ENCODE measurements at regions not wholly inside any gene's neighbourhood (a gene's known extent, or its start where the extent isn't known, plus 50 kb on each side); places are given as distances from the start of the nearest gene placed in this dataset.

DNA sequence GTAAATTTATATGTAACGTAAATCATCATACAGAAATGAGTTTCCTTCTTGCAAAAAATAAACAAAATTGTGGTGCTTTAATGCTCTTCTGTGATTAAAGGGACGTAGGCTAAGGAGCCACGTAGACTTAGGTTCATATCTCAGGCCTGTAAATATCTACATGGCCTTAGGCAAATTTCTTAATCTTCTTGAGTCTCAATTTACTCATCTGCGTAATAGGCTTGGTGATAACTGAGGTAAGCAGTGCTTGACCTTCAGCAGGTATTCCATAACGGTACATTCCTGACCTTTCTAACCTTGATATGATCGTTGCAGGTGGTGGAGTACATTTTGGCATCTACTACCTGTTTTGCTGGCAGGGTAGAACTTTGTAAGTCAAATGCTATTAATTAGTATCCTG is 65.2 kb upstream of the TLR3 start:
- Mint-ChIP-seq H3K9me3 (no peaks in the 10 kb centered on the region), H3K27ac (no peak overlapping the region), H3K36me3 (no peaks in the 10 kb centered on the region), H3K4me3 (no peak overlapping the region), H3K4me1 (peaks cover 12% of the 10 kb centered on the region), H3K27me3 (ENCODE audit: low read depth) (no peaks in the 10 kb centered on the region)
- DNase-seq (ENCODE audit: low spot score) (no peak), ATAC-seq (no peak)
- CTCF ChIA-PET, result no interaction called here
- TF ChIP-seq ZNF263 (CRISPR knock-in tag; IDR thresholded peaks at IDR 0.05; ENCODE audit: low read depth) (no peak), JUN (CRISPR knock-in tag; IDR thresholded peaks at IDR 0.05) (no peak), SP1 (CRISPR knock-in tag; conservative IDR thresholded peaks at IDR 0.05) (no peak), GRHL2 (CRISPR knock-in tag; IDR thresholded peaks at IDR 0.05; ENCODE audit: insufficient replicate concordance, severe bottlenecking) (no peak), GABPB1 (CRISPR knock-in tag; IDR thresholded peaks at IDR 0.05) (no peak), CREB1 (CRISPR knock-in tag; IDR thresholded peaks at IDR 0.05) (no peak)
- TF ChIP-seq, protein P1, sequence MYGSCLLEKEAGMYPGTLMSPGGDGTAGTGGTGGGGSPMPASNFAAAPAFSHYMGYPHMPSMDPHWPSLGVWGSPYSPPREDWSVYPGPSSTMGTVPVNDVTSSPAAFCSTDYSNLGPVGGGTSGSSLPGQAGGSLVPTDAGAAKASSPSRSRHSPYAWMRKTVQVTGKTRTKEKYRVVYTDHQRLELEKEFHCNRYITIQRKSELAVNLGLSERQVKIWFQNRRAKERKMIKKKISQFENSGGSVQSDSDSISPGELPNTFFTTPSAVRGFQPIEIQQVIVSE (CRISPR knock-in tag; IDR thresholded peaks at IDR 0.05; ENCODE audit: borderline replicate concordance), result no peak
- TF ChIP-seq, protein P2, sequence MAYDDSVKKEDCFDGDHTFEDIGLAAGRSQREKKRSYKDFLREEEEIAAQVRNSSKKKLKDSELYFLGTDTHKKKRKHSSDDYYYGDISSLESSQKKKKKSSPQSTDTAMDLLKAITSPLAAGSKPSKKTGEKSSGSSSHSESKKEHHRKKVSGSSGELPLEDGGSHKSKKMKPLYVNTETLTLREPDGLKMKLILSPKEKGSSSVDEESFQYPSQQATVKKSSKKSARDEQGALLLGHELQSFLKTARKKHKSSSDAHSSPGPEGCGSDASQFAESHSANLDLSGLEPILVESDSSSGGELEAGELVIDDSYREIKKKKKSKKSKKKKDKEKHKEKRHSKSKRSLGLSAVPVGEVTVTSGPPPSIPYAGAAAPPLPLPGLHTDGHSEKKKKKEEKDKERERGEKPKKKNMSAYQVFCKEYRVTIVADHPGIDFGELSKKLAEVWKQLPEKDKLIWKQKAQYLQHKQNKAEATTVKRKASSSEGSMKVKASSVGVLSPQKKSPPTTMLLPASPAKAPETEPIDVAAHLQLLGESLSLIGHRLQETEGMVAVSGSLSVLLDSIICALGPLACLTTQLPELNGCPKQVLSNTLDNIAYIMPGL (CRISPR knock-in tag; IDR thresholded peaks at IDR 0.05), result no peak
- TF ChIP-seq, protein P3, sequence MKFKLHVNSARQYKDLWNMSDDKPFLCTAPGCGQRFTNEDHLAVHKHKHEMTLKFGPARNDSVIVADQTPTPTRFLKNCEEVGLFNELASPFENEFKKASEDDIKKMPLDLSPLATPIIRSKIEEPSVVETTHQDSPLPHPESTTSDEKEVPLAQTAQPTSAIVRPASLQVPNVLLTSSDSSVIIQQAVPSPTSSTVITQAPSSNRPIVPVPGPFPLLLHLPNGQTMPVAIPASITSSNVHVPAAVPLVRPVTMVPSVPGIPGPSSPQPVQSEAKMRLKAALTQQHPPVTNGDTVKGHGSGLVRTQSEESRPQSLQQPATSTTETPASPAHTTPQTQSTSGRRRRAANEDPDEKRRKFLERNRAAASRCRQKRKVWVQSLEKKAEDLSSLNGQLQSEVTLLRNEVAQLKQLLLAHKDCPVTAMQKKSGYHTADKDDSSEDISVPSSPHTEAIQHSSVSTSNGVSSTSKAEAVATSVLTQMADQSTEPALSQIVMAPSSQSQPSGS (CRISPR knock-in tag; IDR thresholded peaks at IDR 0.05; ENCODE audit: borderline replicate concordance, low read depth), result no peak
- TF ChIP-seq, protein P4, sequence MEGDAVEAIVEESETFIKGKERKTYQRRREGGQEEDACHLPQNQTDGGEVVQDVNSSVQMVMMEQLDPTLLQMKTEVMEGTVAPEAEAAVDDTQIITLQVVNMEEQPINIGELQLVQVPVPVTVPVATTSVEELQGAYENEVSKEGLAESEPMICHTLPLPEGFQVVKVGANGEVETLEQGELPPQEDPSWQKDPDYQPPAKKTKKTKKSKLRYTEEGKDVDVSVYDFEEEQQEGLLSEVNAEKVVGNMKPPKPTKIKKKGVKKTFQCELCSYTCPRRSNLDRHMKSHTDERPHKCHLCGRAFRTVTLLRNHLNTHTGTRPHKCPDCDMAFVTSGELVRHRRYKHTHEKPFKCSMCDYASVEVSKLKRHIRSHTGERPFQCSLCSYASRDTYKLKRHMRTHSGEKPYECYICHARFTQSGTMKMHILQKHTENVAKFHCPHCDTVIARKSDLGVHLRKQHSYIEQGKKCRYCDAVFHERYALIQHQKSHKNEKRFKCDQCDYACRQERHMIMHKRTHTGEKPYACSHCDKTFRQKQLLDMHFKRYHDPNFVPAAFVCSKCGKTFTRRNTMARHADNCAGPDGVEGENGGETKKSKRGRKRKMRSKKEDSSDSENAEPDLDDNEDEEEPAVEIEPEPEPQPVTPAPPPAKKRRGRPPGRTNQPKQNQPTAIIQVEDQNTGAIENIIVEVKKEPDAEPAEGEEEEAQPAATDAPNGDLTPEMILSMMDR (IDR thresholded peaks at IDR 0.05), result no peak
- POLR2A ChIA-PET, result no interaction called here

DNA sequence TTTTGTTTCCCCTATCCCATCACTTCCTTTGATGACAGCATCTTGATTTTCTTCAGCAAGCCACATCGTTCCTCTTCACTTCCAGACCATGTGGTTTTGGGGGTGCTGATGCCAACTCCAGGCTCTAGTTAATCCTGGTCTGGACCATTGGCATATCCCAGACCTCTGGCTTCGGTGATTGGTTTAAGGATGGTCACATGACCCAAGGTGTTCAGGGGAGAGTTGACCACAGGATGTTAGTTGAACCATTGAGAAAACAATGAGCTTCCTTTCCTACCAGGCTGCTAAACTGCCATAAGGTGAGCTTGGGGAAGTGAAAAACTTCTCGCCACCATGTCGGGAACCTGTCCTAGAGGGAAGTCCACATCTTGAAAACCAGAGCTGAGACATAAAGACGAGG is 60.9 kb upstream of the TLR3 start:
- H3K27me3 Mint-ChIP-seq (ENCODE audit: low read depth), result no peaks in the 10 kb centered on the region
- no peak overlapping the region for H3K4me3 Mint-ChIP-seq
- H3K36me3 Mint-ChIP-seq, result no peaks in the 10 kb centered on the region
- no peak for TF ChIP-seq ZNF416 (CRISPR knock-in tag; IDR thresholded peaks at IDR 0.05)
- TF ChIP-seq, protein P5, sequence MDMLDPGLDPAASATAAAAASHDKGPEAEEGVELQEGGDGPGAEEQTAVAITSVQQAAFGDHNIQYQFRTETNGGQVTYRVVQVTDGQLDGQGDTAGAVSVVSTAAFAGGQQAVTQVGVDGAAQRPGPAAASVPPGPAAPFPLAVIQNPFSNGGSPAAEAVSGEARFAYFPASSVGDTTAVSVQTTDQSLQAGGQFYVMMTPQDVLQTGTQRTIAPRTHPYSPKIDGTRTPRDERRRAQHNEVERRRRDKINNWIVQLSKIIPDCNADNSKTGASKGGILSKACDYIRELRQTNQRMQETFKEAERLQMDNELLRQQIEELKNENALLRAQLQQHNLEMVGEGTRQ (CRISPR knock-in tag; IDR thresholded peaks at IDR 0.05), result peak; percentile 75
- TF ChIP-seq, protein P6, sequence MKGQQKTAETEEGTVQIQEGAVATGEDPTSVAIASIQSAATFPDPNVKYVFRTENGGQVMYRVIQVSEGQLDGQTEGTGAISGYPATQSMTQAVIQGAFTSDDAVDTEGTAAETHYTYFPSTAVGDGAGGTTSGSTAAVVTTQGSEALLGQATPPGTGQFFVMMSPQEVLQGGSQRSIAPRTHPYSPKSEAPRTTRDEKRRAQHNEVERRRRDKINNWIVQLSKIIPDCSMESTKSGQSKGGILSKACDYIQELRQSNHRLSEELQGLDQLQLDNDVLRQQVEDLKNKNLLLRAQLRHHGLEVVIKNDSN (CRISPR knock-in tag; IDR thresholded peaks at IDR 0.05), result peak; percentile 44; the same call in 1 of the 2 replicates
- TF ChIP-seq, protein P7, sequence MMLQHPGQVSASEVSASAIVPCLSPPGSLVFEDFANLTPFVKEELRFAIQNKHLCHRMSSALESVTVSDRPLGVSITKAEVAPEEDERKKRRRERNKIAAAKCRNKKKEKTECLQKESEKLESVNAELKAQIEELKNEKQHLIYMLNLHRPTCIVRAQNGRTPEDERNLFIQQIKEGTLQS (CRISPR knock-in tag; conservative IDR thresholded peaks at IDR 0.05), result no peak
- no peak for TF ChIP-seq MYBL2 (CRISPR knock-in tag; IDR thresholded peaks at IDR 0.05)
- TF ChIP-seq, protein P8, sequence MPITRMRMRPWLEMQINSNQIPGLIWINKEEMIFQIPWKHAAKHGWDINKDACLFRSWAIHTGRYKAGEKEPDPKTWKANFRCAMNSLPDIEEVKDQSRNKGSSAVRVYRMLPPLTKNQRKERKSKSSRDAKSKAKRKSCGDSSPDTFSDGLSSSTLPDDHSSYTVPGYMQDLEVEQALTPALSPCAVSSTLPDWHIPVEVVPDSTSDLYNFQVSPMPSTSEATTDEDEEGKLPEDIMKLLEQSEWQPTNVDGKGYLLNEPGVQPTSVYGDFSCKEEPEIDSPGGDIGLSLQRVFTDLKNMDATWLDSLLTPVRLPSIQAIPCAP (CRISPR knock-in tag; IDR thresholded peaks at IDR 0.05), result no peak
- ChIA-PET CTCF (no interaction called here), POLR2A (no interaction called here)
- peaks cover 6% of the 10 kb centered on the region; the same call in 1 of the 2 replicates for H3K9me3 Mint-ChIP-seq
- H3K4me1 Mint-ChIP-seq, result peaks cover 19% of the 10 kb centered on the region
- DNase-seq (ENCODE audit: low spot score) (no peak), ATAC-seq (no peak)
- no peak overlapping the region for H3K27ac Mint-ChIP-seq
